H9 (cell line): ENCODE measurements at regions not wholly inside any gene's neighbourhood (a gene's known extent, or its start where the extent isn't known, plus 50 kb on each side); places are given as distances from the start of the nearest gene placed in this dataset.

Experiments
- DNase-seq: peaks from one replicate; pipeline ENCODE4 v3.0.0-alpha.2; 2017
- H2AFZ ChIP-seq: one replicate; pipeline ENCODE4 v1.6.1; 2013; ENCODE audit warnings: mild to moderate bottlenecking, low read length, control low read depth, moderate library complexity
- H2AK5ac ChIP-seq: 2 replicates; pipeline ENCODE4 v1.6.1; 2013; ENCODE audit warnings: low read length, control low read depth, mixed read lengths; ENCODE audit not compliant: insufficient read length
- H2BK120ac ChIP-seq: one replicate; pipeline ENCODE4 v1.6.1; 2013; ENCODE audit warnings: low read depth, mild to moderate bottlenecking, low read length, control low read depth, inconsistent platforms; ENCODE audit not compliant: poor library complexity, severe bottlenecking
- H2BK12ac ChIP-seq: 2 replicates; pipeline ENCODE4 v1.6.1; 2013; ENCODE audit warnings: low read length, control low read depth, mixed read lengths, low read depth; ENCODE audit not compliant: insufficient read length
- H2BK15ac ChIP-seq: 2 replicates; pipeline ENCODE4 v1.6.1; 2013; ENCODE audit warnings: low read depth, low read length, control low read depth
- H2BK20ac ChIP-seq: one replicate; pipeline ENCODE4 v1.6.1; 2013; ENCODE audit warnings: low read depth, mild to moderate bottlenecking, low read length, control low read depth, inconsistent platforms; ENCODE audit not compliant: poor library complexity, severe bottlenecking
- H2BK5ac ChIP-seq: 2 replicates; pipeline ENCODE4 v1.6.1; 2013; ENCODE audit warnings: low read length, control low read depth, mixed read lengths; ENCODE audit not compliant: insufficient read length
- H3K14ac ChIP-seq: 2 replicates; pipeline ENCODE4 v1.6.1; 2013; ENCODE audit warnings: low read length, control low read depth; ENCODE audit not compliant: insufficient read depth
- H3K18ac ChIP-seq: 2 replicates; pipeline ENCODE4 v1.6.1; 2013; ENCODE audit warnings: low read depth, mild to moderate bottlenecking, mixed read lengths, low read length, control low read depth; ENCODE audit not compliant: insufficient read length
- H3K23ac ChIP-seq: 2 replicates; pipeline ENCODE4 v1.6.1; 2013; ENCODE audit warnings: low read length, control low read depth, mixed read lengths, low read depth; ENCODE audit not compliant: insufficient read length
- H3K23me2 ChIP-seq: 2 replicates; pipeline ENCODE4 v1.6.1; 2013; ENCODE audit warnings: low read depth, mild to moderate bottlenecking, mixed read lengths, low read length, control low read depth; ENCODE audit not compliant: insufficient read length, poor library complexity, severe bottlenecking
- H3K27ac ChIP-seq: 2 replicates; pipeline ENCODE4 v1.5.1; 2013; ENCODE audit warnings: low read length, control low read depth, mixed read lengths, low read depth; ENCODE audit not compliant: insufficient read length
- H3K27me3 ChIP-seq: 2 replicates; pipeline ENCODE4 v1.6.1; 2013; ENCODE audit warnings: low read length, control low read depth, inconsistent platforms; ENCODE audit not compliant: insufficient read depth
- H3K4ac ChIP-seq: 2 replicates; pipeline ENCODE4 v1.6.1; 2013; ENCODE audit warnings: low read depth, mild to moderate bottlenecking, control low read depth, inconsistent platforms, low read length, moderate library complexity
- H3K4me1 ChIP-seq: 2 replicates; pipeline ENCODE4 v1.6.1; 2013; ENCODE audit warnings: low read length, control low read depth, inconsistent platforms; ENCODE audit not compliant: insufficient read depth
- H3K4me2 ChIP-seq: 2 replicates; pipeline ENCODE4 v1.6.1; 2013; ENCODE audit warnings: low read length, control low read depth, mixed read lengths; ENCODE audit not compliant: insufficient read length, insufficient read depth
- H3K56ac ChIP-seq: 2 replicates; pipeline ENCODE4 v1.6.1; 2013; ENCODE audit warnings: low read depth, mild to moderate bottlenecking, mixed read lengths, low read length, control low read depth; ENCODE audit not compliant: insufficient read length
- H3K79me1 ChIP-seq: 2 replicates; pipeline ENCODE4 v1.6.1; 2013; ENCODE audit warnings: low read depth, mild to moderate bottlenecking, moderate library complexity, low read length, control low read depth, inconsistent platforms; ENCODE audit not compliant: insufficient read depth, poor library complexity, severe bottlenecking
- H3K79me2 ChIP-seq: 2 replicates; pipeline ENCODE4 v1.6.1; 2013; ENCODE audit warnings: low read length, control low read depth, inconsistent platforms; ENCODE audit not compliant: insufficient read depth
- H3K9ac ChIP-seq: 2 replicates; pipeline ENCODE4 v1.6.1; 2013; ENCODE audit warnings: low read length, control low read depth, mixed read lengths; ENCODE audit not compliant: insufficient read length; ENCODE audit errors: extremely low read depth
- H3K9me3 ChIP-seq: one replicate; pipeline ENCODE4 v1.6.1; 2013; ENCODE audit warnings: low read depth, low read length, inconsistent platforms; ENCODE audit not compliant: control insufficient read depth
- H3T11ph ChIP-seq: one replicate; pipeline ENCODE4 v1.6.1; 2013; ENCODE audit warnings: mild to moderate bottlenecking, low read length, control low read depth, inconsistent platforms
- H4K20me1 ChIP-seq: one replicate; pipeline ENCODE4 v1.6.1; 2013; ENCODE audit not compliant: control insufficient read depth, insufficient read length, insufficient read depth
- H4K5ac ChIP-seq: 2 replicates; pipeline ENCODE4 v1.6.1; 2013; ENCODE audit warnings: low read depth, mild to moderate bottlenecking, mixed read lengths, low read length, control low read depth; ENCODE audit not compliant: insufficient read length
- H4K8ac ChIP-seq: replicated peaks from 2 replicates; pipeline ENCODE4 v1.6.1; 2013; ENCODE audit warnings: low read length, control low read depth, mixed read lengths, low read depth; ENCODE audit not compliant: insufficient read length
- H4K91ac ChIP-seq: 2 replicates; pipeline ENCODE4 v1.6.1; 2013; ENCODE audit warnings: low read depth, mild to moderate bottlenecking, moderate library complexity, mixed read lengths, low read length, control low read depth; ENCODE audit not compliant: insufficient read length
- H3K27ac Mint-ChIP-seq, 3 experiments: 2 replicates in 2 of 3; 3 replicates in 1 of 3; pipeline ENCODE4 v1.8.0; 2020 to 2021; ENCODE audit warnings: mixed read lengths in 3 of 3, mild to moderate bottlenecking in 1 of 3, moderate library complexity in 1 of 3
- H3K27me3 Mint-ChIP-seq: 2 replicates; pipeline ENCODE4 v1.8.0; 2021; ENCODE audit warnings: low read depth, mild to moderate bottlenecking, moderate library complexity, mixed read lengths
- H3K36me3 Mint-ChIP-seq, 3 experiments: 2 replicates in 2 of 3; 3 replicates in 1 of 3; pipeline ENCODE4 v1.8.0; 2020 to 2021; ENCODE audit warnings: low read depth in 3 of 3, mixed read lengths in 3 of 3; ENCODE audit not compliant: insufficient read depth in 1 of 3
- H3K4me1 Mint-ChIP-seq, 2 experiments: 2 replicates each; pipeline ENCODE4 v1.8.0; 2020; ENCODE audit warnings: mixed read lengths in 2 of 2
- H3K4me3 Mint-ChIP-seq, 2 experiments: 2 replicates in 1 of 2; 3 replicates in 1 of 2; pipeline ENCODE4 v1.8.0; 2020 to 2021; ENCODE audit warnings: mild to moderate bottlenecking in 2 of 2, mixed read lengths in 2 of 2, moderate library complexity in 1 of 2
- H3K9me3 Mint-ChIP-seq, 2 experiments: 2 replicates in 1 of 2; 3 replicates in 1 of 2; pipeline ENCODE4 v1.8.0; 2020; ENCODE audit warnings: mild to moderate bottlenecking in 2 of 2, mixed read lengths in 2 of 2, moderate library complexity in 1 of 2
- WGBS: extraction: QIAGEN DNeasy Blood & Tissue Kit; methylation state at CpG from one replicate; pipeline ENCODE4 v1.1.7; 2013; ENCODE audit warnings: missing lambda C conversion rate, low lambda C conversion rate, mixed read lengths; ENCODE audit not compliant: insufficient read length; ENCODE audit errors: extremely low coverage; 5-methylcytosine and 5-hydroxymethylcytosine counted together
- TF ChIP-seq, protein P1 (sequence below): fragments of 200-600 bp; sonication (generic); conservative IDR thresholded peaks from 3 replicates; pipeline ENCODE4 v1.8.0; 2021; ENCODE audit warnings: antibody characterized with exemption, mild to moderate bottlenecking

DNA sequence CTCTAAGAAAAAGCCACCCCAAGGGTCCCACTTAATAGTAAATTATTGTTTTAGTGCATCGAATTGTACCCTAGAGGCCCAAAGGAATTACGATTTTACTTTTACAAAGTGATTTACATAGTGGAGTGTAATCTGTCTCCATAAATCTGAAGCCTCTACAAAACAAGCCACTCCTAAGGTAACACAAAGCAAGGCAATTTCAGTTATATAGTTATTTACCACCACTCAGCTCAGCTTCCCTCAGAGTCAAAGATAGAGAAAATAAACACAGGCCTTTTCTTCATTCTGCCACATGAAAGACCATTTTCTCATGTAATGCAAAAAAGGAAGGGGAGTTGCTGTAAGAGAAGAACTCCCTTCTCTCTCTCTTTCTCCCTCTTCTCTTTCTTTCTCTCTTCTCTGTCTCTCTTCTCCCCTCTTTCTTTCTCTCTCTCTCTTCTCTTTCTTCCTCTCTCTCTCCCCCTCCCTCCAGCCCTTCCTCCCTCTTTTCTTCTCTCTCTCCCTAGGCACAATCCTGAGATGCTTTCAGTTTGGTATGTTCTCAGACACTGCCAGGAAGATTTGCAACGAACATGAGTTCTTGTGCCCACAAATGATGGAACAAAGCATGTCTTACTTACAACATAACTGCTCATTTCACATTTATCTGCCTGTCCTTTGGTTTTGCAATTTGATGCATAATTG is 264.5 kb downstream of the BCL2 start:
- H3K27ac Mint-ChIP-seq: peak overlapping the region in 1 of 3 experiments; percentile 34; a peak in 1 of 7 replicates

More for the DNA sequence above, 264.5 kb downstream of the BCL2 start:
- no peaks in the 10 kb centered on the region for H3K9me3 Mint-ChIP-seq
- Histone ChIP-seq H3K4ac (no peak overlapping the region), H3K18ac (no peak overlapping the region), H4K5ac (no peak overlapping the region), H4K20me1 (no peaks in the 10 kb centered on the region), H3K79me2 (no peaks in the 10 kb centered on the region), H3K4me1 (no peaks in the 10 kb centered on the region), H3K27ac (no peak overlapping the region), H2BK120ac (no peak overlapping the region), H3T11ph (no peak overlapping the region), H2BK20ac (no peak overlapping the region), H3K79me1 (no peaks in the 10 kb centered on the region), H3K9ac (no peak overlapping the region), H3K27me3 (no peaks in the 10 kb centered on the region), H3K56ac (no peak overlapping the region), H3K9me3 (no peaks in the 10 kb centered on the region), H2BK12ac (no peak overlapping the region), H3K23ac (no peak overlapping the region), H2AK5ac (no peak overlapping the region), H3K14ac (no peak overlapping the region), H4K91ac (no peak overlapping the region), H3K4me2 (no peak overlapping the region), H4K8ac (no peak overlapping the region), H3K23me2 (no peaks in the 10 kb centered on the region), H2BK5ac (no peak overlapping the region), H2AFZ (no peak overlapping the region), H2BK15ac (no peak overlapping the region)
- TF ChIP-seq, protein P1, sequence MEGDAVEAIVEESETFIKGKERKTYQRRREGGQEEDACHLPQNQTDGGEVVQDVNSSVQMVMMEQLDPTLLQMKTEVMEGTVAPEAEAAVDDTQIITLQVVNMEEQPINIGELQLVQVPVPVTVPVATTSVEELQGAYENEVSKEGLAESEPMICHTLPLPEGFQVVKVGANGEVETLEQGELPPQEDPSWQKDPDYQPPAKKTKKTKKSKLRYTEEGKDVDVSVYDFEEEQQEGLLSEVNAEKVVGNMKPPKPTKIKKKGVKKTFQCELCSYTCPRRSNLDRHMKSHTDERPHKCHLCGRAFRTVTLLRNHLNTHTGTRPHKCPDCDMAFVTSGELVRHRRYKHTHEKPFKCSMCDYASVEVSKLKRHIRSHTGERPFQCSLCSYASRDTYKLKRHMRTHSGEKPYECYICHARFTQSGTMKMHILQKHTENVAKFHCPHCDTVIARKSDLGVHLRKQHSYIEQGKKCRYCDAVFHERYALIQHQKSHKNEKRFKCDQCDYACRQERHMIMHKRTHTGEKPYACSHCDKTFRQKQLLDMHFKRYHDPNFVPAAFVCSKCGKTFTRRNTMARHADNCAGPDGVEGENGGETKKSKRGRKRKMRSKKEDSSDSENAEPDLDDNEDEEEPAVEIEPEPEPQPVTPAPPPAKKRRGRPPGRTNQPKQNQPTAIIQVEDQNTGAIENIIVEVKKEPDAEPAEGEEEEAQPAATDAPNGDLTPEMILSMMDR: no peak
- no peak for DNase-seq
- H3K4me3 Mint-ChIP-seq: no peak overlapping the region
- no peaks in the 10 kb centered on the region for H3K27me3 Mint-ChIP-seq
- H3K36me3 Mint-ChIP-seq: no peaks in the 10 kb centered on the region
- no CpG with 5 or more reads among the region's 3 CpGs for WGBS
- peaks cover 7 to 9% of the 10 kb centered on the region in 2 experiments for H3K4me1 Mint-ChIP-seq
